A549 (cell line): ENCODE measurements at regions not wholly inside any gene's neighbourhood (a gene's known extent, or its start where the extent isn't known, plus 50 kb on each side); places are given as distances from the start of the nearest gene placed in this dataset.

Source experiments
- CTCF ChIP-seq: fragments of >200 bp; sonication (Bioruptor Twin); formaldehyde crosslinking; IDR thresholded peaks from 3 replicates; pipeline ENCODE4 v1.5.1; 2016
- EP300 ChIP-seq, 2 experiments: fragments of >200 bp; sonication (Bioruptor Twin); formaldehyde crosslinking; IDR thresholded peaks; 2 replicates in 1 of 2; 3 replicates in 1 of 2; pipeline ENCODE4 v1.6.1; 2016 to 2017
- RARB ChIP-seq: fragments of 250-450 bp; sonication (Bioruptor Pico); IDR thresholded peaks from 2 replicates; pipeline ENCODE4 v1.8.0; 2021; ENCODE audit warnings: mild to moderate bottlenecking, moderate library complexity
- ZC3H11A ChIP-seq: fragments of 450-650 bp; IDR thresholded peaks from 2 replicates; pipeline ENCODE4 v1.6.1; 2014; ENCODE audit warnings: antibody characterized with exemption, mild to moderate bottlenecking
- ZFP36 ChIP-seq: fragments of 450-650 bp; IDR thresholded peaks from 2 replicates; pipeline ENCODE4 v1.6.1; 2014; ENCODE audit warnings: borderline replicate concordance; ENCODE audit not compliant: partially characterized antibody

DNA sequence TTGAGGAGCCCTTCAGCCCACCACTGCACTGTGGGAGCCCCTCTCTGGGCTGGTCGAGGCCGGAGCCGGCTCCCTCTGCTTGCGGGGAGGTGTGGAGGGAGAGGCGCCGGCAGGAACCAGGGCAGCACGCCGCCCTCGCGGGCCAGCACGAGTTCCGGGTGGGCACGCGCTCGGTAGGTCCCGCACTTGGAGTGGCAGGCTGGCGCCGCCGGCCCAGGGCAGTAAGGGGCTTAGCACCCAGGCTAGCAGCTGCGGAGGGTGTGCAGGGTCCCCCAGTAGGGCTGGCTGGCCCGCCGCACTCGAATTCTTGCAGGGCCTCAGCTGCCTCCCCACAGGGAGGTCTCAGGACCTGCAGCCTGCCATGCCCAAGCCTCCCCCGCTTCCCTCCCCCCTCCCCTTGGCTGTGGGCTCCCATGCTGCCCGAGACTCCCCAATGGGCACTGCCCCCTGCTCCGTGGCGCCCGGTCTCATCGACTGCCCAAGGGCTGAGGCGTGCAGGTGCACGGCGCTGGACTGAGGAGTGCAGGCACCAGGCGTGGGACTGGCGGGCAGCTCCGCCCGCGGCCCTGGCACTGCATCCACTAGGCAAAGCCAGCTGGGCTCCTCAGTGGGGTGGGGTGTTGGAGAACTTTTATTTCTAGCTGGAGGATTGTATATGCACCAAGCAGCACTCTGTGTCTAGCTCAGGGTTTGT, 127.5 kb downstream of the DCK start:
- TF ChIP-seq EP300 (IDR thresholded peaks at IDR 0.05) (no peak), ZFP36 (no peak), CTCF (no peak), RARB (CRISPR knock-in tag) (no peak), ZC3H11A (no peak)
